Dermis microvascular lymphatic vessel endothelial cell (primary cell): ENCODE measurements at regions not wholly inside any gene's neighbourhood (a gene's known extent, or its start where the extent isn't known, plus 50 kb on each side); places are given as distances from the start of the nearest gene placed in this dataset.
"Not testable (repeated sequence)": the region's sequence is repeated elsewhere in the genome, so short reads cannot be mapped to it uniquely, and the experiment has no call there.

Experiments used
- DNase-seq, 2 donors: peaks; one replicate each; pipeline versions ENCODE4 v3.0.0 to v3.0.0-alpha.2; 2010; ENCODE audit warnings: low read depth in 2 of 2

GRCh38 chr2:171266102-171266501 is 105.4 kb upstream of the TLK1 start:
- DNase-seq: no peak

GRCh38 chr2:171261529-171261928 is 100.8 kb upstream of the TLK1 start:
- DNase-seq: not testable (repeated sequence)

GRCh38 chr2:171260471-171261424 is 100.1 kb upstream of the TLK1 start:
- DNase-seq: peak in 1 of 2 donors; percentile 4

DNA sequence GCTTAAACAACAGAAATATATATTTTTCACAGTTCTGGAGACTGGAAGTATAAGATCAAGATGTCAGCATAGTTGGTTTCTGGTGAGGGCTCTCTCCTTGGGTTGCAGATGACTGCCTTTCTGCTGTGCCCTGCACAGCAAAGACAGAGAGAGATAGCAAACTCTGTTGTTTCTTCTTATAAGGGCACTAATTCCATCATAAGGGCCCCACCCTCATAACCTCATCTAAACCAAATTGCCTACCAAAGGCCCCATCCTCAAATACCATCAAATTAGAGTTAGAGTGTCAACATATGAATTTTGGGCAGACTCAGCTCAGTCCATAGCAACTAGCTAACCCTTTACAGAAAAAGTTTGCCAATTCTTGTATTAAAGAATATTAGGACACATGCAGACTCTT is 94.0 kb upstream of the TLK1 start:
- no peak for DNase-seq

- no peak for DNase-seq
Measured at GRCh38 chr2:171253900-171254650, 93.4 kb upstream of the TLK1 start.

DNA sequence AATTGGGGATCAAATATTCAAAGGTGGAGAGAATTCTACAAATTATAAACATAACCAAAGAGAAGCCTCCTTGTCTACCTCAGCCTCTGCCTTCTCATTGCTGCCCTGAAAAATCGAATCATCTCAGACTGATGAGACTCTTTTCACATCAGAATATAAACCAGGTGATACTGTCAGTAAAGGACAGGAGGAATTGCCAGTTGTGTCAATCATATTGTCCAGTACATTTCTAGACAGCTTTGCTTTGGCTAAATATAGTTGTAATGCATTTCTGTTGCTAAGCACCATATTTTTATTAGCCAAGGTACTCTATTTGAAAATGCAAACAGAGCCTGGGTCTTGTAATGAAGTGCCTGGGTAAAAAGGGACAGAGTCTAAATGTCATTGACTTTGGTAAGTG is 92.6 kb upstream of the TLK1 start:
- DNase-seq: no peak

DNA sequence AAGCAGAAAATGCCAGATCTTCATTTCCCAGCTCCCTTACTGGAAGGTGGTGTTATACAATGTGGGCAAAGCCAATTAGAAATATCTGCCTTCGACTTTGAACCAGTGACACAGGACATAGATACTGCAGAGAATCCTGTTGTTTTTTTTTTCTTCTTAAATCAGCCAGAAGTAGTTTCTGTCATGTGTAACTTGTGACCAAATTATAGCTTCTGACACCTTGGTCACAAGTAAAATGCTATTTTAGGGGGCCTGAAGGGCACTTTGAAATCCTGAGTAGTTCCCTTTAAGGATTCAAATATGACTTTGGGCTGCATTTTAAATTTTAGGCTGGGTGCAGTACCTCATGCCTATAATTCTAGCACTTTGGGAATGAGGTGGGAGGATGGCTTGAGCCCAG is 89.0 kb upstream of the TLK1 start:
- DNase-seq: no peak

DNA sequence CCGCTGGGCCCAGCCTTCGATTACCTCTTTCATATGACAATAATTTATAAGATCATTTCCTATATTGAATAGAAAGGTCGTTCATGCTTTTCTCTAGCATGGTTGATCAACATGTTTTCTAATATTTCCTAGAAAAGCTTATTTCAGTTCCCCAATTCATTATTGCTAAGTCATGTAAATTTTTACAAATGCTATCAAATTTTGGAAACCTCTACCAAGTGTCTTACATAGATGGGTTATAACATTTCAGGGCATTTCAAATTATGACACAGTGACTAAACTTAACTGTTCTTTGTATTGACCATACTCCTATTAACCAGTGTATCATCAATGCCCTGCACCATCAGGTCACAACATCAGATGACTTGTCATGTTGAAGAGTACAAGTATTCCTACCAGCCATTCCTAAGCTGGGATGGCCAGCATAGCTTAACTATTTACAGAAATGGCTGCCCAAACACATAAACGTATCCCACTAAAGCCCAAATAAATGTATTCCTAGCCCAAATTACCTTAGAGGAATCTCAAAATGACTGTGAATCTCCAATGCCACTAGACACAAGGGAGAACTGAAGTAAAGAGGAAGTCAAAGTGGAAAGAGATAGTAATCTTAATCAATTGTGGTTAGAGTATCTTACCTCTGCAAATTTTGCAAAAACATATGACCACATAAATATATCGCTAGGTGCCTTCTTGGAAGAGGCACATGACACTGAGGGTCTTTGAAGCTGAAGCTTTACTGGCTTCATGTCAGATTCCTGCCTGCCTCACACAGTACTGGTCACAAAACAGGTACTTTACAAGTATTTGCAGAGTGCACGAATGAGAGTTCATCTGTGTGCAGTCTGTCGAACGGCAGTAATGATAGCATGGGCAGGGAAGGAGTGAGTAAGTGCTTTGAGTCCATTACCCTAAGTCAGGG is 87.3 kb upstream of the TLK1 start:
- DNase-seq: no peak

- DNase-seq: peak in 1 of 2 donors; percentile 17
Measured at GRCh38 chr2:171244970-171245782, 84.5 kb upstream of the TLK1 start.

DNA sequence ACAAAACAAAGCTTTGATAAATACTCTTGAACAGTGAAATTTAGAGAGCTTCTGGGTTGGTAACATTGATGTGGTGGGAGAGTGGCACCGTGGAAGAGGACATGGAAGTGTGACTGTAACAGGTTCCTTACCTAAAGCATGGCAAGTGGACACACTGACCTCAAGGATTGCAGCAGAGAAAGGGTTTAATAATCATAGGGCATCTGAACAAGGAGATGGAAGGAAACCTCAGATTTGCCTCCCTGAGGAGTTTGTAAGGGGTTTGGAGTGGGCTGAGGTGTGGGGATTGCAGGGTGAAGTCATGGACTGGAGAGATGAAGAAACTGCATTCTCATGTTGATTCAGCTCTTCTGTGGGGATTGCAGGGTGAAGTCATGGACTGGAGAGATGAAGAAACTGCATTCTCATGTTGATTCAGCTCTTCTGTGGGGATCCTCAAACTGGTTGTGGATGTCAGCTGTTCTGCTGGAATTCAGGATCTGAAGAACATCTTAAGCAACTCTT is 83.8 kb upstream of the TLK1 start:
- DNase-seq: no peak

DNA sequence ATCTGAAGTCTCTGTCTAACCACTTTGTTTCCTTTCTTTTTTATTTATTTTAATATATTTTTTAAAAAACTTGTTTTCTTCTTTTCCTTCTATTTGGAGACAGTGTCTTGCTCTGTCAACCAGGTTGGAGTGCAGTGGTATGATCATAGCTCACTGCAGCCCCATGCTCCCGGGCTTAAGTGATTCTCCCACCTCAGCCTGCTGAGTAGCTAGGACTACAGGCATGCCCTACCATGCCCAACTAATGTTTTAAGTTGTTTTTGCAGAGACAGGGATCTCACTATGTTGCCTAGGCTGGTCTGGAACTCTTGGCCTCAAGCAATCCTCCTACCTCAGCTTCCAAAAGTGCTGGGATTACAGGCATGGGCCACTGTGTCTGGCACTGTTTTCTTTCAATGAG is 81.1 kb upstream of the TLK1 start:
- no peak for DNase-seq

DNA sequence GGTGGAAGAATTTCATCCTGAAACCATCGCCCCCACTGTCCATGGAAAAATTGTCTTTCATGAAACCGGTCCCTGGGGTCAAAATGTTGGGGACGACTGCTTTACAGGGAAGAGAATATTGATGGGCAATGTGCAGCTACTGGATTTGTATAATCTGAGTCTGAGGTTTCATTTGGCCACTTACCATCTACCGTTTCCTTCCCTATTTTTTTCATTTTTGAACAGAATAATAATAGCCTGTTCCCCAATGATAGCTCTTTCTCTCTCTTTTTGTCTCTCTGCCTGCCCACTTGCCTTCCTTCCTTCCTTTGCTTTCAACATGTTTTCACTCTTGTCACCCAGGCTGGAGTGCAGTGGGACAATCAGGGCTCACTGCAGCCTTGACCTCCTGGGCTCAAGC is 78.3 kb upstream of the TLK1 start:
- no peak for DNase-seq

DNA sequence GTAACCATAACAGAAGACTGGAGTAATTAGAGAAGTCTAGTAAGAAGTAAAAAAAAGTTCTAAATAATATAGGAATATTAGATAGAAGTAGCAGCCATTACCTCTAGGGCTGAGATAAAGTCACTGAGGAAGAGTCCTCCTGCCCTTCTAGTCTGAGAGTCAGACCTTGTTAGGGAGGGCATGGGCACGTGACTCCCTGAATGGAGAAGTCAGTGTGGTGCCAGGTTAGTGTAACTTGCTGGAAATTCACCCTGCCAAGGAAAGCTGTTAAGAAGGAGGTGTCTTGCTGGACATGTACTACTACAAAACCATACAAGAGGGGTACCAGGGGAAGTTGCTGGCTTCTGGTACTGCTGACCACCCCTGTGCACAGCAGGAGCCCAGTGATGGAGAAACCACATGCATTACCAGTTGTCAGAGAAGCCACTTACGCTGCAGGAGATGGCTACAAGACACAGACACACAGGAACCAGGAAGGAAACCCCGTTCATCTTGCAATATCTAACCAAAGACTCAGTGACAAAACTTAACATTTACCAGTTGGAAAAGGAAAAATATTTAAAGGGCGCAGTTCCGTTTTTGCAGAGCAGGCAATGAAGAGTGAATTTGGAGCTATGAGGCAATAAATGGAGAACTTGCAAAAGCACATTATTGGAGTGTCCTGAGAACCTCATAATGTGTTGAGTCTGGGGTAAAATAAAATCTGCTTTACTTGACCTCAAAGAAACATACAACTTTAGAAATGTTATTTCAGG is 77.2 kb upstream of the TLK1 start:
- DNase-seq: no peak

GRCh38 chr2:171235262-171235881 is 74.7 kb upstream of the TLK1 start:
- no peak for DNase-seq

GRCh38 chr2:171230176-171230575 is 69.5 kb upstream of the TLK1 start:
- no peak for DNase-seq

DNA sequence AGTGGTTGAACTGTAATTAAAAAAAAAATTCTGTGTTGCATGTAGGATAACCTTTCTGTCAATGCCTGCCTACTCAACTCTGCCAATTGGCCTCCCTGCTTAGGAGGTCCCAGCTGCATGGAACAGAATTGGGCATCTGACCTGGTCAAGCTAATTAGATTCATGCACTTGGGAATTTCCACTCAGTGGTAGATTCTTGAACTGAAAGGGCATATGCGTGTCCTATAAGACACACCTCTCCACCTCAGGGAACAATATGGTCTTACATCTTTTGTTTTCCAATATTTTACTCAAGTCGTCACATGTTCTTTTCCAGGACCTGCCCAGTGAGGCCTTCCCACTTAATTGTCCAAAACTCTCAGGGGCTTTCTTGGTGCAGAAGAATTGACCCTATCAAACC is 68.1 kb upstream of the TLK1 start:
- no peak for DNase-seq

DNA sequence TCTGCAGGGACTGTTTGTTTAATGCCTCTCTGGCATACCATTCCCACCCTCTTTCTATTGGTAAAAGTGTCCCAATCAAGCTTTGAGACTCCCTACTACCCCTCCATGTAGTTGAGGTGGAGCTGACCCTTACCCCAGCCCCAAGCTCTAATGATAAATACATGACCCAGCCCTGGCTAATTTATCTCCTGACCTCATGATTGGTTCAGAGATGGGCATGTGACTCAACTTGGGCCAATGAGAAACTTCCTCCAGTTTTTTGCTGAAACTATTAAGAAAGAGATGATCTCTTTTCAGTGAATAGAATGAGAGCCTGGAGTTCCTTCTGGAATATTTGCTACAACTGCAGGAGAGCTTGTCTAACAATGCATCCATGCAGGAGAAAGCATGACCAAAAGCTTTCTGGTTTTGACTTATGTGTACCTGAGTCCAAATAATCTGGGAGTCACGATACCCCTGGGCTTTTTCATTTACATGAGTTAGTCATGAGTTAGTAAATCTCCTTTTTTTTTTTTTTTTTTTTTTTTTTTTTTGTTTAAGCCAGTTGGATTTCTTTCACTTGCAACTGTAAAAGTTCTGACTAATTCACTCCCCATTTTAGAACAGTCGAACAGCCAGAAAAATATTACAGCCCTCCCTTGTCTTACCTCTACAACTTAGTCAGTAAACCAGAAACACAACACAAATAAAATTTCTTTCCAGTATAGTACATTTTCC is 66.5 kb upstream of the TLK1 start:
- no peak for DNase-seq

DNA sequence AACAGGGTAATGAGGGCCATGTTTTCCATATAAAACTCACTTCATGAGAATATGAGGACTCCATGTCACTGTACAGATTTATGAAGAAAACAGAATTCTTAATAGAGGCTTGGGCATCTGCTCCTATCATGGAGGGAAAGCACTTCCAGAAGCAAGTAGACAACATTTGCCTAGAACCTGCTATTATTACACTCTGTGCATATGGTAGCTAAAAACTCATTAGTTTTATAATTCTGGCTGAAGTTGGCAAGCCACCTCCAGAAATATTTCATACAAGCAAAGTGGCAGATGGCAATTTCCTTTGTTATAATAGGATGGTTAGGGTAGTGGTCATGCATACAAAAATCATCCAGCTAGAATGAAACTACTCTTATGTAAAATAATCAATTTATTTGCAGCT is 65.8 kb upstream of the TLK1 start:
- no peak for DNase-seq

DNA sequence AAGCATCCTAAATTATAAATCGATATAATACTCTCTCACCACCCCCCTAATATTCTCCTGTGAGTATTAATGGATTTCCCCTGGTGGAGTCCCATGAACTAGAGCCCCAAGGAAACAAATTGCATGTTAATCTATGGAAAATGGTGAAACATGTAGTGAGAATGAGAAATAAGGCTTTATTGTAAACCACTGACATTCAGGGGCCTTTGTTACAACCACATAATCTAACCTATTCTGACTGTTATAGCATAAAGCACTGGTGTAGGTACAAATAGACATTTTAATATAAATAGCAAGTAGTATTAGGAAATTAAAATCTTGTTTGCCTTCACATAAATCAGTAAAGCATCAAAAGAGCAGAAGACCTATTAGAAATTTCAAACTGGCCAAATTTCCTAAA is 65.3 kb upstream of the TLK1 start:
- DNase-seq: no peak
